Uterus (tissue), 3 donors: ENCODE measurements at regions not wholly inside any gene's neighbourhood (a gene's known extent, or its start where the extent isn't known, plus 50 kb on each side); places are given as distances from the start of the nearest gene placed in this dataset.

Source experiments
- DNase-seq, 2 donors: peaks; one replicate each; pipeline ENCODE4 v3.0.0-alpha.2; 2019 to 2020
- H3K27ac ChIP-seq, 2 donors: fragments of 200-600 bp; sonication (generic); 1 replicate in 1 of 2; 2 replicates in 1 of 2; pipeline ENCODE4 v1.5.1; 2016 to 2018
- H3K27me3 ChIP-seq, 2 donors: fragments of 200-600 bp; sonication (generic); one replicate each; pipeline ENCODE4 v1.5.1; 2018 to 2019; ENCODE audit warnings: control low read depth in 1 of 2
- H3K36me3 ChIP-seq, 2 donors: fragments of 200-600 bp; sonication (generic); one replicate each; pipeline ENCODE4 v1.5.1; 2019; ENCODE audit warnings: control low read depth in 1 of 2
- H3K4me1 ChIP-seq, 2 donors: fragments of 200-600 bp; sonication (generic); one replicate each; pipeline ENCODE4 v1.5.1; 2018 to 2019; ENCODE audit warnings: control low read depth in 1 of 2
- H3K4me3 ChIP-seq, 2 donors: fragments of 200-600 bp; sonication (generic); 1 replicate in 1 of 2; 2 replicates in 1 of 2; pipeline ENCODE4 v1.5.1; 2018 to 2019; ENCODE audit warnings: mild to moderate bottlenecking in 1 of 2
- H3K9me3 ChIP-seq, 2 donors: fragments of 200-600 bp; sonication (generic); one replicate each; pipeline ENCODE4 v1.5.1; 2019; ENCODE audit warnings: control low read depth in 1 of 2
- POLR2A ChIP-seq, 2 donors: fragments of 450-650 bp; IDR thresholded peaks; one replicate each; pipeline ENCODE4 v1.6.1; 2016; ENCODE audit warnings: antibody characterized with exemption in 2 of 2, mild to moderate bottlenecking in 1 of 2, moderate library complexity in 1 of 2
- intact Hi-C: fragments of 100-400 bp; cut with DNase I; formaldehyde crosslinking; loops from one replicate; pipeline ENCODE4 v1.15.1; 2023; ENCODE audit warnings: low total_unique reads
- TF ChIP-seq, protein P1 (sequence below), 4 experiments: fragments of 200-600 bp in 2 of 4; fragments of 450-650 bp in 2 of 4; sonication (generic) in 2 of 4; IDR thresholded peaks; one replicate each; pipeline ENCODE4 v1.5.1; 2016 to 2019; ENCODE audit warnings: antibody characterized with exemption in 4 of 4, mild to moderate bottlenecking in 2 of 4, moderate library complexity in 1 of 4
- donor health status: DM: yes; HTN: yes; CAD: no.

DNA sequence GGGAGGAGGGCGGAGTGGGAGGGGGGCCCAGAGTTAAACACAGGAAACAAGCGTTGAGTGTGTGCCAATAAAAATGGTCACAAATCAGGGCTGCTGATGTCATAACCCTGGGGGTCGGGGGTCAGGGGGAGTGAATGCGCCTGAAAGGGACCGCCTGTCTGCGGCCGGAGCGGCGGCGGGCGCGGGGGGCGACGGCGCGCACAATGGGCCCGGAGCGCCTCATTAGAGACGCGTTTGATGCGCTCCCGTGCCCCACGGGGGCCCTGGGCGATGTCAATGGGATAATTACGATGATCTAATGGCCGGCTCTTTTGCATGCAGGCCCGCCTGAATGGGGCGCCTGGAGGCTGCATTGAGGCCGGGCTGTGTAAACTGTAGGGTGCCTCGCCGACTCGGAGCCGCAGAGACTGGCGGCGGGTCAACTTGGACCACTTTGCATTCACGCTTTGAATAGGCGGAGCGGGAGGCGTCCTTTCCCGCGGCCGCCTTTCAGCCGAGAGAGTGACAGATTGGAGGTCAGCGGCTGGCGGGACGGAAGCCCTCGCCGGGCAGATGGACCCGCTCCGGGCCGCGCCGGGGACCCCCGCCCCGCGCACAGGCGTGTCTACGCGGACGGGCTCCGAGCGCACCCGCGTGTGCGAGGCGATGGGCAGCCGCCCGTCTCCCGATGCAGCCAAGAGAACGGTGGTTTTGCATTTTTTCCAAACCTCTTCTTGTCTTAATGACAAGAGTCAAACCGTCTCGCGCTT is 296.1 kb downstream of the TFAP2C start:
- intact Hi-C loops: no loop called here
- TF ChIP-seq, protein P1, sequence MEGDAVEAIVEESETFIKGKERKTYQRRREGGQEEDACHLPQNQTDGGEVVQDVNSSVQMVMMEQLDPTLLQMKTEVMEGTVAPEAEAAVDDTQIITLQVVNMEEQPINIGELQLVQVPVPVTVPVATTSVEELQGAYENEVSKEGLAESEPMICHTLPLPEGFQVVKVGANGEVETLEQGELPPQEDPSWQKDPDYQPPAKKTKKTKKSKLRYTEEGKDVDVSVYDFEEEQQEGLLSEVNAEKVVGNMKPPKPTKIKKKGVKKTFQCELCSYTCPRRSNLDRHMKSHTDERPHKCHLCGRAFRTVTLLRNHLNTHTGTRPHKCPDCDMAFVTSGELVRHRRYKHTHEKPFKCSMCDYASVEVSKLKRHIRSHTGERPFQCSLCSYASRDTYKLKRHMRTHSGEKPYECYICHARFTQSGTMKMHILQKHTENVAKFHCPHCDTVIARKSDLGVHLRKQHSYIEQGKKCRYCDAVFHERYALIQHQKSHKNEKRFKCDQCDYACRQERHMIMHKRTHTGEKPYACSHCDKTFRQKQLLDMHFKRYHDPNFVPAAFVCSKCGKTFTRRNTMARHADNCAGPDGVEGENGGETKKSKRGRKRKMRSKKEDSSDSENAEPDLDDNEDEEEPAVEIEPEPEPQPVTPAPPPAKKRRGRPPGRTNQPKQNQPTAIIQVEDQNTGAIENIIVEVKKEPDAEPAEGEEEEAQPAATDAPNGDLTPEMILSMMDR (IDR thresholded peaks at IDR 0.05): no peak
- no peak for TF ChIP-seq POLR2A (IDR thresholded peaks at IDR 0.05)
- Histone ChIP-seq H3K9me3 (no peaks in the 10 kb centered on the region), H3K27me3 (peaks cover 0 to 58% of the 10 kb centered on the region in 2 donors), H3K4me1 (peaks cover 0 to 4% of the 10 kb centered on the region in 2 donors), H3K27ac (no peak overlapping the region), H3K36me3 (no peaks in the 10 kb centered on the region), H3K4me3 (no peak overlapping the region)
- DNase-seq: no peak

DNA sequence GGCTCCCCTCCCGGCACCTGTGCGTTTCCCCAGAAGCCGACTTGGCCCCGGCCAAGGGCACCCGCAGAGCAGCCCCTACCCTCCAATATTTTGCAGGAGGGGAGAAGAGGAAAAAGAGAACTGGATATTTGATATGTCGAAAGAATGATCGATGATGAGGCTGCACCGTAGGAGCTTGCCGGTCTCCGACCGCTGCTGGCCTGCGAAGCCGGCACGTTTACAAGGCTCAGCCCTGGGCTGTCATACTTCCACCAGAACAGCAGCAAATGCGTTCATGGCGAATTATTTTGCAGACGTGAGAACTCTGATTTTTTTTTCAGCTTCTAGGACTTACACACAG is 296.7 kb downstream of the TFAP2C start:
- Histone ChIP-seq H3K36me3 (no peaks in the 10 kb centered on the region), H3K27me3 (peaks cover 0 to 63% of the 10 kb centered on the region in 2 donors), H3K4me1 (peaks cover 0 to 4% of the 10 kb centered on the region in 2 donors), H3K4me3 (no peak overlapping the region), H3K27ac (no peak overlapping the region), H3K9me3 (no peaks in the 10 kb centered on the region)
- no peak for DNase-seq
- intact Hi-C loops: no loop called here
- TF ChIP-seq, protein P1 (IDR thresholded peaks at IDR 0.05): no peak
- no peak for TF ChIP-seq POLR2A (IDR thresholded peaks at IDR 0.05)

DNA sequence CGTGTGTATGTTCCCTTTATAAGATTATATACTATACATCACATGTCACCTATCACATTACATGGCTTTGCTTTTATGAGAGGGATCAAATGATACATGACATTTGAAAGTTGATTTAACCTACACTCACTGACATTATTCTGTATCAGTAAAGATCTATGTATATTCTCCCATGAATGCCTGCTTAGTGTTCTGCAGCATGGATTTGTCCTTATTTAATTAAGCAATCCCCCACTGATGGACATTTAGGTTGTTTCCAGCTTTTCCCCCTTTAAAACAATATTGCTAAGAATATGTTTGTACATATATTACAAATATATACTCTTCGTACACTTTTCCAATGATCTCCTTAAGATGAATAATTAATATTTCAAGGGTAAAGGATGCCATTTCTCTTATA is 297.4 kb downstream of the TFAP2C start:
- no peak for DNase-seq
- H3K4me1 ChIP-seq: peaks cover 0 to 4% of the 10 kb centered on the region in 2 donors
- H3K27ac ChIP-seq: no peak overlapping the region
- H3K9me3 ChIP-seq: no peaks in the 10 kb centered on the region
- intact Hi-C loops: no loop called here
- H3K27me3 ChIP-seq: peaks cover 0 to 63% of the 10 kb centered on the region in 2 donors
- TF ChIP-seq, protein P1 (IDR thresholded peaks at IDR 0.05): no peak
- TF ChIP-seq POLR2A (IDR thresholded peaks at IDR 0.05): no peak
- no peaks in the 10 kb centered on the region for H3K36me3 ChIP-seq
- H3K4me3 ChIP-seq: no peak overlapping the region

DNA sequence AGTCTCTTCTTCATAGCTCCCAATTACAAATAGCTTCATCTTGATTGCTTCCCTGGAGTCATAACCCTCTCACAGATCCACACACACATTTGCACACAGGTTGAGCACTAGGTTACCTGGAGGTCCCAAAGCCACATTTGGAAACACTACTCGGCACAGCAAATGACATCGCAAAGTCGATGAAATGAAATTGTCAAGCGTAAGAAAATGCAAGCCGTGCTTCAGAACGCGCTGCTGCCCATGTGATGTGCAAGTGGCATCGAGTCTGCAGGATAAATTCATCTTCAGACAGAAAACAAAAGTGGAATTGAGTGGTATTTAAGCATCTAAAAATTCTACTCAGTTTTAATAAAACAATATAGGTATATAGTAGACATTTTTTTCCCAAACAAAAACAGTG is 298.0 kb downstream of the TFAP2C start:
- TF ChIP-seq, protein P1 (IDR thresholded peaks at IDR 0.05): no peak
- TF ChIP-seq POLR2A (IDR thresholded peaks at IDR 0.05): no peak
- Histone ChIP-seq H3K9me3 (no peaks in the 10 kb centered on the region), H3K36me3 (no peaks in the 10 kb centered on the region), H3K27ac (no peak overlapping the region), H3K4me3 (no peak overlapping the region), H3K4me1 (peaks cover 0 to 4% of the 10 kb centered on the region in 2 donors), H3K27me3 (peaks cover 0 to 63% of the 10 kb centered on the region in 2 donors)
- intact Hi-C loops: no loop called here
- no peak for DNase-seq

DNA sequence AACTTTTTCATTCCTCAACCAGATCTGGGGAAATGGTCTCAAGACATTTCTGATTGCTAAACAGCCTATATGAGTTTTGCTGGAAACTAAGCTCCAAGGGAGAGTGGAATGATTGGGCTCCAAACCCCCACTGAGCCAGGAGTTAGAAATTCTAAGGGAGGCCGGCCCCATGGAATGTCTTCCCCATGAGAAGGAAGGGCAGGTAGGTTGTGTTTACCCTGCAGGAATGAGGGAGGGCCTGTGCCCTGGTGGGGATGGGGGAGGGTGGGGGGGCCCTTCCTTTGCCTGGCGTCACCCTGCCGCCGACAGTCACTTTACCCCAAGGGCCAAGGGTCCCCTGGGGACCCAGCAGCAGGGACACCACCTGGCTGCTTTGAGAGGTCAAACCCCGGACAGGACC is 298.9 kb downstream of the TFAP2C start:
- DNase-seq: no peak
- H3K4me1 ChIP-seq: peaks cover 0 to 4% of the 10 kb centered on the region in 2 donors
- H3K27me3 ChIP-seq: peaks cover 0 to 63% of the 10 kb centered on the region in 2 donors
- intact Hi-C loops: no loop called here
- H3K27ac ChIP-seq: no peak overlapping the region
- H3K4me3 ChIP-seq: no peak overlapping the region
- no peaks in the 10 kb centered on the region for H3K36me3 ChIP-seq
- no peaks in the 10 kb centered on the region for H3K9me3 ChIP-seq
- no peak for TF ChIP-seq POLR2A (IDR thresholded peaks at IDR 0.05)
- TF ChIP-seq, protein P1 (IDR thresholded peaks at IDR 0.05): no peak
